ENCODE measurements at regions not wholly inside any gene's neighbourhood (a gene's known extent, or its start where the extent isn't known, plus 50 kb on each side); places are given as distances from the start of the nearest gene placed in this dataset.
"Not testable (repeated sequence)": the region's sequence is repeated elsewhere in the genome, so short reads cannot be mapped to it uniquely, and the experiment has no call there.

GRCh38 chr1:224529844-224530243, 86.3 kb upstream of the CNIH3 start:
- no peak for DNase-seq (ENCODE audit: low spot score)
- no peak for FAIRE-seq

- DNase-seq (ENCODE audit: low spot score) (no peak), FAIRE-seq (no peak)
Observed at GRCh38 chr1:224533517-224533916, 82.6 kb upstream of the CNIH3 start.

DNA sequence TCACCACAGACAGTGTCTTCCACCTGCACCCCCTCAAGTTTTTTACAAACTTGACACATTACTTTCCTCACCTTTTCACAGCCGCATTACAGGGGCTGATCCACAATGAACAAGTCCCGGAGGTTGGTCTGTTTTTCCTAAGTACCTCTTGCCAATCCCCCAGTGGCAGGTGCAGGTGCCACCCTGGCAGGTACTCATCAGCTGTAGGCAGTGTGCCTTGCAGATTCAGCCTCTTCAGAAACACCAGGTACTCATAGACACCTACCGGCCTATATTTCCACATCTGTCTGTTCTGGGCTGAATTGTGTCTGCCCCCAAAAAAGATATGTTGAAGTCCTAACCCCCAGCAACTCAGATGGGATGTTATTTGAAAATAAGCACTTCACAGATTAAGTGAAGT, 81.4 kb upstream of the CNIH3 start:
- DNase-seq (ENCODE audit: low spot score) = no peak
- FAIRE-seq = no peak

GRCh38 chr1:224535641-224536040, 80.5 kb upstream of the CNIH3 start:
- FAIRE-seq (no peak), DNase-seq (ENCODE audit: low spot score) (no peak)

DNA sequence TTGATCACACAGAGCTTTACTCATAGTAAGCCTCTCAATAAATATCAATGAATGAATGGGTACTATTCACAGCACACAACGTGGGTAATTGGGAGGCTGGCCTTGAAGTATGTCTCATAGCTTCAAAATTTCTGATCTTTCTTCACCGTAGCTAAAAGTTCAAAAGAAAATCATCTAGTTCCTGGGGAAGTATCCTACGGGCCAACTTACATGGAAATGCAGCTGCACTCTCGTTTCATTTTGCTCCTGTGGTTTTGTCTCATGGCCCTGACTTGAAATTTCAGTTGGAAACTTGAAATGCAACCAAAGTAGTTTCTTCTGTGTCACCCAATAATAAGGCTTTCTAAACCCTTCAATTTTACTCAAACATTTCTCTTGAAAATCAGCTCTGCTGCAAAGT, 76.1 kb upstream of the CNIH3 start:
- FAIRE-seq = no peak
- no peak for DNase-seq (ENCODE audit: low spot score)

GRCh38 chr1:224540535-224540934, 75.6 kb upstream of the CNIH3 start:
- FAIRE-seq (no peak), DNase-seq (ENCODE audit: low spot score) (no peak)

DNA sequence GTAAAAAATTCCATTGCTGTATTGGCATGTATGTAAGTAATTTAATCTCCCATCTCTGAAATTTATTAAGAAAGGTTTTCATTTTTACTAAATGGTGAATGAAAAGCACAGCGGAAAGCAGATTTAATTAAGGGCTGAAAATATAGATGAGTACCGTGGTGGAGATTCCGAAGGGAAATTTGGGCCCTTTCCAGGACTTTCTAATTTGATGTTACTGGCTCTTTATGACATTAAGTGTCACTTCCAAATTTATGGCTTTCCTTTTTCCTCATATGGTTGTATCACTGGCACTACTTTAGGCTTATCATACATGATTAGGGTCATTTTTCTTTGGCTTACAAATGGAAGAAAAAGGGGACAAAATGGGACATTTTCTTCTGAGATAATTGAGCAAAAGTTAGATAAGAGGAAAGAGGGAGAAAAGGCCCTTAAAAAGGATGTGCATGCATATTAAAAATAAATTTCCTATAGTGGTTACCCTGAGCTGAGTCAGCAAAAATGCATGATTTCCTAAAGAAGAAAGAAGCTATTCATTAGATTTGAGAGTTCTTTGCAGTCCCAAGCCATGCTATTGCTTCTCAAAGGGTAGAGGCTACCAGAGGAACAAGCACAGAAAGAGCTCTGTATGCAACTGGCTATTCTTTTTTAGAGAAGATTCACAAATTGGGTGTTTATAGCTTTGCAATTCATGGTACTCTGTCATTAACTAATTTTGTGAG, 74.9 kb upstream of the CNIH3 start:
- no peak for FAIRE-seq
- no peak for DNase-seq (ENCODE audit: low spot score)

GRCh38 chr1:224541901-224542630, 74.1 kb upstream of the CNIH3 start:
- FAIRE-seq = no peak
- DNase-seq (ENCODE audit: low spot score) = peak; percentile 37

DNA sequence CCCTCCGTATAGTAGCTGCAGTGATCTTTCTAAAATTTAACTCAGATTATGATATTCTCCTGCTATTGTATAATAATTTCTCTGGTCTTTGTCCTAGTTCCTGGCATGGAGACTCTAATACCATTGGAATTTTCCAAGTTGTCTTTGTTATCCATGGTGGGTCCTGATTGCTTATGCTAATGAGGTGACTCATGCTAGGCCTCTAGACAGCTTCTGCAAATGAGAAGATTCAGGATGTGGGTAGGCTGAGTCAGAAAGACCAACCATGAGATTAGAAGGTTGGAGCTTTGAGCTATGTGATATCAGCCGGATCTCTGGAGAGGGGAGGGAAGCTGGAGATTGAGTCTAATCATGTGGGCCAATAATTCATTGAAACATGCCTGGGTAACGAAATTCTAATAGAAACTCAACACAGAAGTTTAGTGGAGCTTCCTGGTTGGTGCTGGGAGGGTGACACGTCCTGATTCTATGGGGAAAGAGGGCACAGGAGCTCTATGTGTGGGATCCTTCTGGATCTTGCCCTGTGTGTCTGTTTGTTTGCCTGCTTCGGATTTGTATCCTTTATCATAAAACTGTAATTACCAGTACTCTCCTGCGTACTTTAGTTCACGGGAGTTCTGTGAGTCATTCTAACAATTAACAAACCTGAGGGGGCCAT, 73.2 kb upstream of the CNIH3 start:
- FAIRE-seq (no peak), DNase-seq (ENCODE audit: low spot score) (peak; percentile 87)

- DNase-seq (ENCODE audit: low spot score) = no peak
- no peak for FAIRE-seq
Observed at GRCh38 chr1:224543453-224543852, 72.7 kb upstream of the CNIH3 start.

- no peak for FAIRE-seq
- DNase-seq (ENCODE audit: low spot score) = no peak
Observed at GRCh38 chr1:224544346-224545110, 71.6 kb upstream of the CNIH3 start.

DNA sequence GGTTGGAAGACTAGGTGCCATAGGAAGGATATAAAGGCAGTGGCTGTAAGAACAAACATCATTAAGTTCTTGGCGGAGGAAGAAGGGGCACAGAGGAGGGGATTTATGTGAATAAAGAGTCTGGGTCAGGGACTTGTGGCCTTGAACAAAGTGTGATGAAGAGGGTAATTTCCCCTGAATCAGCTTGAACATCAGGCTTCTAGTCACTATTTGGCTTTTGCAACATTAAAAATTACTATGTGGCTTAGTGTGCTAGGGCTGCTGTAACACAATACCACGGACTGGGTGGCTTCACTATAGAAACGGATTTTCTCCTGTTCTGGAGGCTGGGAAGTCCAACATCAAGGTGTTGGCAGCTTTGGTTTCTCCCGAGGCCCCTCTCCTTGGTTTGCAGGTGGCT, 70.5 kb upstream of the CNIH3 start:
- FAIRE-seq = no peak

DNA sequence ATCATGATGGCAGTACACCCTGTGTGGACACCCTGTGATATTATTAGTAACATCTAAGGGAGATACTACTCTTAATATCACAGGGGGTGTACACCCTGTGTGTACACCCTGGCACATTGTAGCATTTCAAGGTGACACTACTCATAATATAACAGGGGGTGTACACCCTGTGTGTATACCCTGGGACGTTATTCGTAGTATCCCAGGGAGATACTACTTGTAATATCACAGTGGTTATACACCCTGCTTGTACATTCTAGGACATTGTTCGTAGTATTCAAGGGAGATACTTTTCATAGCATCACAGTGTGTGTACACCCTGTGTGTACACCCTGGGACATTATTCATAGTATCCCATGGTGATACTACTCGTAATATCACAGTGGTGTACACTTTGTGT, 67.4 kb upstream of the CNIH3 start:
- FAIRE-seq (no peak), DNase-seq (ENCODE audit: low spot score) (no peak)

More for the DNA sequence above, 70.5 kb upstream of the CNIH3 start:
- no peak for DNase-seq (ENCODE audit: low spot score)

GRCh38 chr1:224551189-224551588, 64.9 kb upstream of the CNIH3 start:
- not testable (repeated sequence) for DNase-seq (ENCODE audit: low spot score); FAIRE-seq

DNA sequence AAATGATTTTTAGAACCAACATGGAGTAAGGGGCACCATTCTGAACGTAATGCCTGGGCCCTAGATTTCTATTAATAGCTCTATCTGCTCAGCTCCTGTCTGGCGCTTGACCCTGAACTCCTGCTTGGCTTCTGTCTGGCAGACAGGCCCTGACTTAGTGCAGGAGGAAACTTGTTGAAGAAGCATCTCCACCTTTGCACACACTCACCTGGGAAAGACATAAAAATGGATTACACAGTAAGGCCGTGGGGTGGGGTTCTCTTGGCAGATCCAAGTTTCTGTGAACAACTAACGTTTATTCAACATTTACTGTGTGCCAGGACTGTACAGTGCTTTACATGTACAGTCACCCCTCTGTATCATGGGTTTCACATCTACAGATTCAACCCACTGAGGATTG, 62.1 kb upstream of the CNIH3 start:
- FAIRE-seq (no peak), DNase-seq (ENCODE audit: low spot score) (no peak)

GRCh38 chr1:224554620-224555259, 61.4 kb upstream of the CNIH3 start:
- FAIRE-seq (no peak), DNase-seq (ENCODE audit: low spot score) (no peak)

DNA sequence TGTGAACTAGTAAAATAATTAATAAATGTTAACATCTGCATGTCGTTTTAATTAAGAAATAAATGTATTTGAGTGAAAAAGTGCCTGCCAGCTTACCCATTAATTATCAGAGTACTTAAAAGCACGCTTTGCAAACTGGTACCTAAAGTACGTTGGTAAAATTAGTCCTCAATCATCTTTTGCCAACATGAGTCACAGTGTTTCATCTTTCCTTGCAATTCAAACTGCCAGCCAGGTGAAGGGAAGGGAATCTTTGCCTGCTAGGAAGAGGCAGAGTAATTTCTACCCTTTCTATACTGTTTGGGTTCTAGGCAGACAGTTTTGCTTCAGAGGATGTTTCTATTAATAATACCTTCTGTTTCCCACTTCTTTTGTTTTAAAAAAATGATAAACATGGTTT, 57.2 kb upstream of the CNIH3 start:
- DNase-seq (ENCODE audit: low spot score) (no peak), FAIRE-seq (no peak)

DNA sequence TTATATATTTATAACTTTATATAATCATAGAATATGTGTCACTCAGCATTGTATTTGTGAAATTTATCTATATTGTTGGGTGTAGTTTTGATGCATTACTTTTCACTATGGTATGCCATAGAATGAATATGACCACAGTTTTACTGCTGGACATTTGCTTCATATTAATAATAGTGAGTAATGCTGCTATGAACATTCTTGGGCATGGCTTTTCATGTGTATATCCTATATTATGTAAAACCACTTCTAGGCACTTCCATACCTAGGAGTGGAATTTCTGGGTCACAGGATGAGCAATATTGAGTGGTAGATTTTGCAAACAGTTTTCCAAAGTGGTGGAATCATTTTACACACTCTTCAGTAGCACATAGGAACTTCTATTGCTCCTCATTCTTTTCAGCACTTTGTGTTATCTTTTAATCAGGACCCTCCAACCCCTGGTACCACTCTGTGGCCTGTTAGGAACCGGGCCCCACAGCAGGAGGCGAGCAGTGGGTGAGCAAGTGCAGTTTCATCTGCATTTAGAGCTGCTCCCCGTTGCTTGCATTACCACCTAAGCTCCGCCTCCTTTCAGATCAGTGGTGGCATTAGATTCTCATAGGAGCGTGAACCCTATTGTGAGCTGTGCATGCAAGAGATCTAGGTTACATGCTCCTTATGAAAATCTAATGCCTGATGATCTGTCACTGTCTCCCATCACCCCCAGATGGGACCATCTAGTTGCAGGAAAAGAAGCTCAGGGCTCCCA, 56.0 kb upstream of the CNIH3 start:
- no peak for DNase-seq (ENCODE audit: low spot score)
- no peak for FAIRE-seq

DNA sequence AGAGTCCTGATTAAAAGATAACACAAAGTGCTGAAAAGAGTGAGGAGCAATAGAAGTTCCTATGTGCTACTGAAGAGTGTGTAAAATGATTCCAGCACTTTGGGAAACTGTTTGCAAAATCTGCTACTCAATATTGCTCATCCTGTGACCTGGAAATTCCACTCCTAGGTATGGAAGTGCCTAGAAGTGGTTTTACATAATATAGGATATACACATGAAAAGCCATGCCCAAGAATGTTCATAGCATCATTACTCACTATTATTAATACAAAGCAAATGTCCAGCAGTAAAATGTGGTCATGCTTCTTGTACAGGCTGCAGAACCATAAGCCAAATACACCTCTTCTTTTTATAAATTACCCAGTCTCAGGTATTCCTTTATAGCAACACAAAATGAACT, 53.2 kb upstream of the CNIH3 start:
- not testable (repeated sequence) for DNase-seq (ENCODE audit: low spot score); FAIRE-seq

DNA sequence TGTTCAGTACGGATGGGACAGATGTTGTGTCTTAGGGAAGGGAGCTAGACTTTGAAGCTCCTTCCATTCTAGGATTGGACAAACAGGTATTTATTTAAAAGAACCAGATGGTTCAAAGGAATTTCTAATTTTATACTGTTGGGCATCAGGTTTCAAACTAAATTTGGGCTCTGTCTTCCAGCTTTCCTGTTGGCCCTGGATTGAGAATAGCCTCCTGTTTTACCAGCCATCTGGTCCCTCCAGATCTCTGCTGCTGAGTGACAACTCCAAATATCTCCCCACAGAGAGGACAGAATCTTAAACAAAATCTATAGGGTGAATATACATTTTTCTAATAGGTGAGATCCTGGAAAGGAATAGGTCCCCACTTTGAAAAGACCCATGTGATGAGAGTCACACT, 52.5 kb upstream of the CNIH3 start:
- FAIRE-seq (no peak), DNase-seq (ENCODE audit: low spot score) (no peak)

Data from urothelium cell line (cell line).